ENCODE measurements at regions not wholly inside any gene's neighbourhood (a gene's known extent, or its start where the extent isn't known, plus 50 kb on each side); places are given as distances from the start of the nearest gene placed in this dataset.
A peak's percentile ranks its signal among the peaks of the same experiment; 100 is the strongest.
"Not testable (repeated sequence)": the region's sequence is repeated elsewhere in the genome, so short reads cannot be mapped to it uniquely, and the experiment has no call there.

- TF ChIP-seq, protein P1, sequence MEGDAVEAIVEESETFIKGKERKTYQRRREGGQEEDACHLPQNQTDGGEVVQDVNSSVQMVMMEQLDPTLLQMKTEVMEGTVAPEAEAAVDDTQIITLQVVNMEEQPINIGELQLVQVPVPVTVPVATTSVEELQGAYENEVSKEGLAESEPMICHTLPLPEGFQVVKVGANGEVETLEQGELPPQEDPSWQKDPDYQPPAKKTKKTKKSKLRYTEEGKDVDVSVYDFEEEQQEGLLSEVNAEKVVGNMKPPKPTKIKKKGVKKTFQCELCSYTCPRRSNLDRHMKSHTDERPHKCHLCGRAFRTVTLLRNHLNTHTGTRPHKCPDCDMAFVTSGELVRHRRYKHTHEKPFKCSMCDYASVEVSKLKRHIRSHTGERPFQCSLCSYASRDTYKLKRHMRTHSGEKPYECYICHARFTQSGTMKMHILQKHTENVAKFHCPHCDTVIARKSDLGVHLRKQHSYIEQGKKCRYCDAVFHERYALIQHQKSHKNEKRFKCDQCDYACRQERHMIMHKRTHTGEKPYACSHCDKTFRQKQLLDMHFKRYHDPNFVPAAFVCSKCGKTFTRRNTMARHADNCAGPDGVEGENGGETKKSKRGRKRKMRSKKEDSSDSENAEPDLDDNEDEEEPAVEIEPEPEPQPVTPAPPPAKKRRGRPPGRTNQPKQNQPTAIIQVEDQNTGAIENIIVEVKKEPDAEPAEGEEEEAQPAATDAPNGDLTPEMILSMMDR (IDR thresholded peaks at IDR 0.05) = no peak
- TF ChIP-seq ZFX (IDR thresholded peaks at IDR 0.05; ENCODE audit: borderline replicate concordance) = no peak
- no peak overlapping the region for H3K27ac ChIP-seq
Observed at GRCh38 chr11:23480736-23481135, 620.5 kb upstream of the CCDC179 start.

- not testable (repeated sequence) for H3K27ac ChIP-seq
Observed at GRCh38 chr11:23484146-23484545, 623.9 kb upstream of the CCDC179 start.

GRCh38 chr11:23484618-23485017, 624.3 kb upstream of the CCDC179 start:
- H3K27ac ChIP-seq = not testable (repeated sequence)

GRCh38 chr11:23490557-23491235, 630.4 kb upstream of the CCDC179 start:
- no peak overlapping the region; the same call in 1 of the 2 replicates for H3K27ac ChIP-seq
- TF ChIP-seq ZFX (IDR thresholded peaks at IDR 0.05; ENCODE audit: borderline replicate concordance) = no peak
- TF ChIP-seq, protein P1 (IDR thresholded peaks at IDR 0.05) = no peak

DNA sequence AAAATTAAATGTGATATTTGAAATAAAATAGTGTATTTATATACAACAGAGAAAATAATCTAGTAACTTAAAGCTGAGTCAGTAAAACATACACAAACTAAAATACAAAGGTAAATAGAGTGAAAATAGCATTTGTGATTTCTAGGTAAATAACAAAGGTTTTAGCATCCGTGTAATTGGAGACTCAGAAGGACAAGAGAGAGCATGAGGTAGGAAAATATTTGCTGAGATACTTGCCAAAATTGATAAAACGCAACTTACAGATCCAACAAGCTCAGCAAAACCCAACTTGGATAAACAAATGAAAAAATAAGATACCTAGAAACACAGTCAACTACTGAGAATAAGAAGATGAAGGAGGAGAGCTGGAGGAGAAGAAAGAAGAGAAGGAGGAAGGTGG, 634.7 kb upstream of the CCDC179 start:
- no peak for TF ChIP-seq ZFX (IDR thresholded peaks at IDR 0.05; ENCODE audit: borderline replicate concordance)
- TF ChIP-seq, protein P1 (IDR thresholded peaks at IDR 0.05) = no peak
- peak overlapping the region; percentile 84 for H3K27ac ChIP-seq

DNA sequence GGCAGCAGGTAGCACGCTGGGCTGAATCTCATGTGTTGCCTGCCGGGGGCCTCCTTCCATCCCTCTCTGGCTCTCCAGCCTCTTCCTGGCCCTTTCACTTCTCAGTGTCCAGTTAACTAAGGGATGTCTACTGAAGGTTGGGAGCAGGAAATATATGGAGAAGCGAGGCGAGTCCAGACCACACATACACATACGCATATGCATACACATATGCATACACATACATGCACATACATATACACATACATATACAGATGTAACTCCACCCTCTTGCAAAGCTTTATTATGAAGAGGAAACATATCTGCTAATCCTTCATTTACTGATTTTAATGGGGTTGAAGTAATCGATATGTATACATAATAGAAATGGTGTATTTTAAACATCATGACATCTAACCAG, 636.1 kb upstream of the CCDC179 start:
- peak overlapping the region; percentile 84 for H3K27ac ChIP-seq
- TF ChIP-seq, protein P1 (IDR thresholded peaks at IDR 0.05) = no peak
- no peak for TF ChIP-seq ZFX (IDR thresholded peaks at IDR 0.05; ENCODE audit: borderline replicate concordance)

- no peak for TF ChIP-seq ZFX (IDR thresholded peaks at IDR 0.05; ENCODE audit: borderline replicate concordance)
- TF ChIP-seq, protein P1 (IDR thresholded peaks at IDR 0.05) = no peak
Observed at GRCh38 chr11:23497040-23497439, 636.8 kb upstream of the CCDC179 start.

DNA sequence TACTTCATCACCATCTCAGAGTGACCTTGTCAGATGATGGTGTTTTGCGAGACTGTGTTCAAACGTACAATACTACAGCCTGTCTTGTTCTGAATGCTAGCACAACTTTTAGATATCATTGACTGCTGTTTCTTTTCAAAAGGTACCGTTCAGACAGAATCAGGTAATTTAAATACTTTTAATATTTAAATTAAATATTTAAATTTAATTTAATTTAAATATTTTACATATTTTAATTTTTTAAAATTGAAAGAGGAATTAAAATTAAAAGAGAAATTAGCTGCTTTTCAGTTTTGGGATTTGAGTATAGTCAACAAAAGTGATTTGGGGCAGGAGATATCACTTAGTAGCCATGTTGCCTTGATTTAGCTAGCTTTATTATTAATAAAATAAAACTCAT, 642.1 kb upstream of the CCDC179 start:
- no peak overlapping the region for H3K27ac ChIP-seq
- TF ChIP-seq, protein P1 (IDR thresholded peaks at IDR 0.05) = no peak
- TF ChIP-seq ZFX (IDR thresholded peaks at IDR 0.05; ENCODE audit: borderline replicate concordance) = no peak

More at GRCh38 chr11:23497040-23497439, 636.8 kb upstream of the CCDC179 start:
- peak overlapping the region; percentile 84 for H3K27ac ChIP-seq
